ENCODE measurements at regions not wholly inside any gene's neighbourhood (a gene's known extent, or its start where the extent isn't known, plus 50 kb on each side); places are given as distances from the start of the nearest gene placed in this dataset.

- TF ChIP-seq CTCF (IDR thresholded peaks at IDR 0.05; ENCODE audit: insufficient read depth, low read length, poor library complexity, severe bottlenecking) (no peak), EZH2phosphoT487 (conservative IDR thresholded peaks at IDR 0.05; ENCODE audit: low read length) (no peak)
Measured at GRCh38 chr13:77457966-77458365, 77.5 kb upstream of the SCEL start.
